ENCODE measurements at regions not wholly inside any gene's neighbourhood (a gene's known extent, or its start where the extent isn't known, plus 50 kb on each side); places are given as distances from the start of the nearest gene placed in this dataset.
"Not testable (repeated sequence)": the region's sequence is repeated elsewhere in the genome, so short reads cannot be mapped to it uniquely, and the experiment has no call there.

DNA sequence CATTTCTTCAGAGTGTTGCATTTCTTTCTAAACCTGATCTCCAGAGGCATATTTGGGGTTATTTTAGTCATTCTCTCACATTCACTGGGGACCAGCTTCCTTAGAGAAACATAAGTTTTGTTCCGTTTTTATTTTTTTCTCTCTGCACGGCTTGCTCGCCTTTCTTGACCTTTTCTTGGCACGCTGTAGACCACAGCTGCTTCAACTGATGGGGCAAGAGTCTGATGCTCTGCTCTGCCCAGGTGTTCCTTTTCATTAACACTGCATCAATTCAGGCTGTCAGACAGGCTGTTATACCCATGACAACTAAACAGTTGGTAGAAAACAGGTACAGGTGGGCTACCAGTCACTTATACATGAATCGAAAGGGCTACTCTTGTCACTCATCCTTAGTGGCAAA is 682.2 kb upstream of the DIAPH2 start:
- no peak for DNase-seq

DNA sequence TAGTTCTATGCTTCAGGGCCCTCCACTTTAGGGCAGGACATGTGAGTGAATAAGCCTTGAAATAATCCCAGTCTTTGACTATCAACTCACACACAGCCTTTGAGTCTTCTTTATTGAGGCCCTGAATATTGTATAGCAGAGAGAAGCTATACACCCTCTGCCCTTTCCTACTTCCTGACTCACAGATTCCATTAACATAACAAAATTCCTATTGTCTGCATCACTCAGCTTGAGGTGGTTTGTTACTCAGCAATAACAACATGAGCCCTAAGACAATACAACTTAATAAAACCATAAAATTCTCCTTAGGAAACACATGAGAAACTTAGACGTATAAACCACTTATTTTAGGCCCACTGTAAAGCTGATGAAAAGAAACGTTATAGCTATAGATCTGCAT is 680.3 kb upstream of the DIAPH2 start:
- DNase-seq: peak; percentile 5

DNA sequence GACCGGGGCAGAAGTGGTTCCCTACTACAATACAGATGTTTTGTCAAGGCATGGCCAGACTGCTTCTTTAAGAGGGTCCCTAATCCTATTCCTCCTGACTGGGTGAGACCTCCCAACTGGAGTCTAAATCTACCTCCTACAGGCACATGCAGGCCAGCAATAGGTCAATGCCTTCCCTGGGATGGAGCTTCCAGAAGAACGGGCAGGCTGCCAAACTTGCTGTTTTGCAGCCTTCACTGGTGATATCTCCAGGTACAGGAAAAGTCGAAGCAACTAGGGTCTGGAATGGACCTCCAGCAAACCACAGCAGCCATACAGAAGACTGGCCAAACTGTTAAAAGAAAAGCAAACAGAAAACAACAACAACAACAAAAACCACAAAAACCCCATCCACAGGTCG is 678.4 kb upstream of the DIAPH2 start:
- no peak for DNase-seq

DNA sequence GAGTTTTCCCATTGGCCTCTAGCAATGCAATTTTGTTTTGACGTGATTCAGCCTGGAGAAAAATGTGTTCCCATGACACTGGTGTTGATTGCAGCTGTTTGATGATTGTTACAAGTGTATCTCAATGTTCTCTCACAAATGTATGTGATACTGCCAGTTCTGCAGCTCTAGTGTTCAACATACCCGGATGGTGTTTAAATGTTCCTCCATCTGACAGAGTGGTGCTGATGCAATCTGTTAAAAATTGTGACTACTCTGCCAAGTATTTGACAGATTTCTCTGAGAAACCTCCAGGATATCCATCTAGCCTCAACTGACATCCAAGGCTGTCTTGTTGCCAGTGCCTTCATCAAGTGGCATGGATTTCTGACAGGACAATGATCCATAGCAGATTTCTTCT is 657.2 kb upstream of the DIAPH2 start:
- DNase-seq: no peak

DNA sequence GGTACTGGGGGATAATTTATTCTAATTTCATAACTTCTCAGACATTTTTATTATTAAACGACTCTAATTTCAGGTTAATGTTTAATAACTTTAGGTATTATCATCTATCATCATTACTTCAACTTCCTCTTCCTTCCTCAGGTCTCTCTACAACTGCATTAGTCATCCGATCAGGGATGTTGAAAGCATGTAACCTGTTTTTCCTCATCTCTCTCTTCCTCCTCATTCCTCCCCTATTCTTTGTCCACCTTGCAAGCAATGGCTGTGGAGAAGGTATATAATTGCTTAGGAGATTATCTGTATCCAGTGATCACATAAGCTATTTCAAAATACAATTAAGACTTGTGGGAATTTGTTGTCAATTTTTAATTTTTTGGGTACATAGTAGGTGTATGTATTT is 632.6 kb upstream of the DIAPH2 start:
- DNase-seq: no peak

DNA sequence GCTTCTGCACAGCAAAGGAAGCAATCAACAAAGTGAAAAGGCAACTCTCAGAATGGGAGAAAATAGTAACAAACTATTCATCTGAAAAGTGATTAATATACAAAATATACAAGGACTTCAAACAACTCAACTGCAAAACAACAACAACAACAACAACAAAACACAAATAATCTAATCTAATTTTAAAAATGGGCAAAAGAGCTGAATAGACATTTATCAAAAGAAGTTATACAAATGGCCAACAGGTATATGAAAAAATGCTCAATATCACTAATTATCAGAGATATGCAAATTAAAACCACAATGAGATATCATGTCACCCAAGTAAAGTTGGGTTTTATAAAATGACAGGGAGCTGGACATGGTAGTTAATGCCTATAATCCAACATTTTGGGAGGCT is 602.8 kb upstream of the DIAPH2 start:
- no peak for DNase-seq

DNA sequence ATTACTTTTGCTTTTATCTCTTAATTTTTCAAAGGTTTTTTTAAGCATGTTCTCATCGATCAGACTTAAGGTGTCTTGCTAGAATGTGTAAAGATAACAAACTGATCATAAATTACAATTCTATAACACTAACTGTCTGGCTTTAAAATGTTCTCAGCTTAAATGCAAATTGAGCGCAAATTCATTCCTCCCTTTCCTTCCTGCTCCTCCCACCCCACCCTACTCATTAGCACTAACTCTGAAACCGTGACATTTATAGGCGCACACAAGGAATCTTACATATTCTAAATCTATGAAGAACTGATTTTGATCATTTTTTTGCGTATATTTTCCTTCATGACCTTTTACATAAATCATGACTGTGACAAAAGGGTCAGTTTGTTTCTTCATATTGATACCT is 590.0 kb upstream of the DIAPH2 start:
- no peak for DNase-seq

DNA sequence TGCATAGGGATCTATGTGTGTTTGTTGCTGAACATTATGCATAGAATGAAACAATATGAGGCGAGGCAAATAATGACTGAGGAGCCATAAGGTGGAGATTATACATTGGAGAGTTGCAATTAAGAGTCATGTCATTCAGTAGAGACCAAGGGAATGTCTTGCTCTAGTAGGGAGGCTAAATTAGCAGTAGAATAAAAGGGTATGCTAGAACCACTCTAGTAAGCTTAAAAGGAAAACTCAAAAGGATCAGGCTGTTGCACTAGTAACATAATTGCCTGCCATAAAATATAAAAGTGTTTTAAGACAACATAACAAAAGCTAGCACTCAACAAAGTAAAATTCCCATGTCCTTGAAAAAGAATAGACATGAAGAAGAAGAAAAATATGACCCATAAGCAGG is 586.2 kb upstream of the DIAPH2 start:
- DNase-seq: no peak

DNA sequence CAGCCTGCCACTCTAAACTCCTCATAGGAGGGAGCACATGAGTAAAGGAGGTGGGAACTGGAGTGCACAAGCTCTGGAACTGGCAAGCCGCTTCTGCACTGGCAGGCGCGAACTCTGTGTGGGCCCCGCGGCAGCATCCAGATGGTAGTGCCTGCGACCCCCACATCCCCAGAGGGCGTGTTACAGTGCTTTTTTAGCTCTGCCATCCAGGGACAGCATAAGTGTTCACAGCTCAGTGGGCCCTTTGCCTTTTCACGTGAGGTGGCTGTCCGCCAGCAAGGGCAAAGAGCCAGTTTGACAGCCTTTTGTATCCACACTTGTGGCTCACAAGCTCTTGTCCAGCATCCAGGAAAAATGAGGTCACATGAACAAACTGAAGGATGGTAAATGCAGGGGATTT is 581.6 kb upstream of the DIAPH2 start:
- DNase-seq: no peak

DNA sequence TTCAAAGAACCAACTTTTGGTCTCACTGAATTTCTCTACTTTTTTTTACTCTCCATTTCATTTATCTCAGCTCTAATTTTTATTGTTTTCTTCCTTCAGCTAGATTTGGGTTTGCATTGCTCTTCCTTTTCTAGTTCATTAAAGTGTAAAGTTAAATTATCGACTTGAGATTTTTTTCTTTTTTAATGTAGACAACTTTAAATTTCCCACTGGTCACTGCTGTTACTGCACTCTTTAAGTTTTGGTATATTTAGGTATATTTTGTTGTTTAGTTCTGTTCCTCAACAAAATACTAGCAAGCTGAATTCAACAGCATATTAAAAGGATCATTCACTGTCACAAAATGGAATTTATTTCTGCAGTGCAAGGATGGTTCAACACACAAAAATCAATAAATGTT is 572.0 kb upstream of the DIAPH2 start:
- DNase-seq: no peak

DNA sequence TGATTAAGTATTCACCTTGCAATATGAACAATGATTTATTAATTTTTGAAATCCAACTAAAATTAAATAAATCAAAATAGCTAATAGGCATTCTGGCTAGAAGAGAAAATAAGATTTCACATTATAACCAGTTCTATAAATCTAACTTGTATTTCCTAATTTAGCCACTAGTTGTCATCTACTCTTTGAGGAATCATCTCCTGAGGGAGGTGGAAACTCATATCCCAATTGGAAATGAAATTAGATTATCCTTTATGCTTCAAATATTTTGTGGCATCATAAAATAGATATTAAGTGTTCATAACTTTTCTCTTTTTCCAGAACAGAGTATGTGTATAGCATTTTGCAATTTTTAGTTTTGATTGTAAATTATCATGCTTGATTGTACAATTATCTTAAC is 558.5 kb upstream of the DIAPH2 start:
- DNase-seq: no peak

DNA sequence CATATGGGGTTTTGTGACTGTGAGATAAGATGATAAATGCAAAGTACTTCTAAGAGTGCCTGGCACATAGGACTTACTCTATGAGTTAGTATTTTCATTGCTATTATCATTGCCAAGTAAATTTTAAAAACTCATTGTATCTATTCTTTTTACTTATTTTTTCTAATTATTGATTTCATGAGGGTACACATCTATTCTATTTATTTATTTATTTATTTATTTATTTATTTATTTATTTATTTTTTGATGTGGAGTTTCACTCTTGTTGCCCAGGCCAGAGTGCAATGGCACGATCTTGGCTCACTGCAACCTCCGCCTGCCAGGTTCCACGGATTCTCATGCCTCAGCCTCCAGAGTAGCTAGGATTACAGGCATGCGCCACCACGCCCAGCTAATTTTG is 556.6 kb upstream of the DIAPH2 start:
- DNase-seq: not testable (repeated sequence)

DNA sequence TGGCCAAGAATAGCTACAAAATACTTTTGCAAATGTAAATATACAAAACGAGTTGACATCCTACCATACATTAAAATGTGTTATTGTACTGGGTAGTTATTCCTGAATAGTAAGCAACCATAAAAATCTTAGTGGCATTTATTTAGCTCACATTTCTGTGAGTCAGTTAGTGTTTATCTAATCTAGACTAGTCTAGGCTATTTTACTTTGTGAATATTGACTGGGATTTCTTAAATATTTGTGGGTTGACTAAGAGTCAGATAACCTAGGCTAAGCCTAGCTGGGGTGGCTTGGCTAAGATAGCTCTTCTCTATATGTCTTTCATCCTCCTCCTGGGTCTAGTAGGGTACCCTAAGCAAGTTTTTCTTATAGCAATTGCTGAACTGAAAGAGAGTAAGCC is 543.8 kb upstream of the DIAPH2 start:
- no peak for DNase-seq

DNA sequence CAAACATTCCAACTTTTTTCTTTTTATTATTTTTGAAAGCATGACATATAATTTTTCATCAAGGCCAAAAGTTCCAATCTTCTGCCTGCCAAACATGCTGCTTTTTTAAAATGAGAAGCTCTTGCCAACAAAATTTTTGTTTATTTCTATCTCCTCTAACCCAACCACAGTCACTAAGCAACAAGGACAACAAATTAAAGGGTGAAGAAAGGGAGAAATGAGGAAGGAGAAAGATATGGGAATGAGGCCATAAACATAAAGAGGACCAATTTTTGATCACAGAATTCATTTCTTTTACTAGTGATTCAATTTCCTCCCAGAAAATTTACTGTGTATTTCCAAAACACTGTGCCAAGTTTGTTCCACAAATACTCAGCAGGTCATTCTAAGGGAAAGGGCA is 537.0 kb upstream of the DIAPH2 start:
- DNase-seq: no peak

DNA sequence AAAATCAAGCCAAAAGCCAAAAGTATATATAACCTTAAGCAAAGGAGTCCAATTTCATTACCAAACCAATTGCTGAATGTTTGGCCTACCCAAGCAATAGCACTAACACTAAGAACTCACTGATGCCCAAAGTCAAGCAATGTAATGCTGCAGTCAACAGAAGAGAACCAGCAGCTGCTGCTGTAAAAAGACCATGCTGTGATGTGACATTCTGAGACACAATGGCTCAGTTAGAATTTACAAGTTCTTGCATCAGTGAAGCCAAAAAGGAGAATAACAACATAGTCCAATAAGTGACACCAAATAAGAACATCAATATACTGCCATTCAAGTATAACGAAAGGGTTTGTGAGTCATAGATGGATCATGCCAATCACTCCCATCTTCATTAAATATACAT is 514.0 kb upstream of the DIAPH2 start:
- no peak for DNase-seq

DNA sequence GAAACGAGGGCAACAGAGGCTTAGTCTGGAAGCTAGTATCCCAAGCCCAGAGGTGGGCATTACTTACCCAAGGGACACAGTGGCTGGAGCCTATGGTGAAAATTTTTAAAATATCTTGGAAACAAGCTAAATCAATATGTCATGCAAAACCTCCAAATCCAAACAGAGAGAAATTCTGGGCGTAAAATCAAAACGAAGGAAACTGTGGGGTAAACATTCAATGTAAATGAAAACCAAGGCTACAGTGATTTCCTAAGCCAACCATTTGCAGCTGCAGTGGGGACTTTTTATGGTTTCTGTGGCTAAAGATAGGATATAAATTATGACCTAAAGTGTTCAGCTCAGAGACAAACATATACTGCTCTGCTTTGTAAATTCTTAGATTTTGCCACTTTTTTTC is 507.7 kb upstream of the DIAPH2 start:
- no peak for DNase-seq

DNA sequence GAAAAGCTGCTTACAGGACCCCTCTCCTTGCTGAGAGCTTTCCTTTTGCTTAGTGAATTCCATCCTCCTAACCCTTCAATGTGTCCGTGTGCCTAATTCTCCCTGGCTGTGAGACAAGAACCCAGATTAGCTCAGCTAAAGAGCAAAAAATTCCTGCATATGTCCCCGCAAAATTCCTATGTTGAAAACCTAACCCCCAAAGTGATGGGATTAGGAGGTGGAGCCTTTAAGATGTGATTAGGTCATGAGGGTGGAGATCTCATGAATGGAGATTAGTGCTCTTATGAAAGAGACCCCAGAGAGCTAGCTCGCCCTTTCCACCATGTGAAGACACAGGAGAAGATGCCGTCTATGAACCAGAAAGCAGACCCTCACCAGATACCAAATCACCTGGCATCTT is 503.0 kb upstream of the DIAPH2 start:
- DNase-seq: no peak

DNA sequence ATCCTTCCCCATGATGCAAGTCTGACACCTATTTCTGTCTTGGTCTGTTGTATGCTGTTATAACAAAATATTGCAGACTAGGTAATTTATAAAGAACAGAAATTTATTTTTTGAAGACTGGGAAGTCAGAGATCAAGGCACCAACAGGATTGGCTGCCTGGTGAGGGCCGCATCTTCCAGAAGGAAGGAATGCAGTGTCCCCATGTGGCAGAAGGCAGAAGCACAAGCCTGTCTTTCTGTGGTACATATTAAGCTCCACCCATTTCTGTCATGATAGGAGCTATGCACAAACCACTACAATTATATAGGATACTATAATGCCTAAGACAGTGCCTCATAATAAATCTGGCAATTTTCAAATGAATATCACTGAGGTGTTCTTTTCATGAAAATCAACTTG is 502.3 kb upstream of the DIAPH2 start:
- DNase-seq: peak; percentile 0

DNA sequence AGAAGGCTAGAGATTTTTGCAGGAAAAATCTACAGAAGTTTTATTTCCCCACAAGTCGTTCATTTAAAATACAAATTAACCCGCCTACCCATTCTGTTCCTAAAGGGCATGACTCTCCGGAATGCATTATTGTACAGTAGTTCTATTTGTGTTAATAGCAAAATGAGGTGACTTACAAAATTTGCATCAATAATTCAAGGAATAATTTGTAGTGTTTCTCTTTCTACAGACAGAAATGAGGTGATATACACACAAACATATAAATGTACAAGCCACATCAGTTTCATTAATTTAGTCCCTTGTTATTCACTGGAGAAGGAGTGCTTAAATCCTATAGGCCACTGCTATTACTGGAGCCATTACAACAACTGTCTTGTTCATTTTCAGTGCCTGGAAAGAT is 501.3 kb upstream of the DIAPH2 start:
- DNase-seq: no peak

DNA sequence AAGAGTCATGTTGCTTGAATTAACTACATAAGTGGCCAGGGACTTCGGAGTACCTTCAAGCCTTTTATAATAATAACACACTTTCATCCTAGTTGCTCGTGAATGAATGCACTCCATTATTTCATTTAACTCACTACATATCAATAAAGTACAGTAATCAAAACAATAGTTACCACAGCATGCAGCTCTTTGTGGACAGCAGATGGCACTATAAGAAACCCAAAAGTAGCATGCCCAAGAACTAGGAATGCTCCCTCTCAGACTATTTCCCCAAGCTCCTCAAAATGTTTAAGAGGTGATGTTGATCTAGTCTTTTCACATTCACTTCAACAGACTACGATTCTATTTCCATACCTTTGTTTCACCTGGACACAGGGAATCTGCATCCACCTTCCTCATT is 500.8 kb upstream of the DIAPH2 start:
- DNase-seq: no peak

DNA sequence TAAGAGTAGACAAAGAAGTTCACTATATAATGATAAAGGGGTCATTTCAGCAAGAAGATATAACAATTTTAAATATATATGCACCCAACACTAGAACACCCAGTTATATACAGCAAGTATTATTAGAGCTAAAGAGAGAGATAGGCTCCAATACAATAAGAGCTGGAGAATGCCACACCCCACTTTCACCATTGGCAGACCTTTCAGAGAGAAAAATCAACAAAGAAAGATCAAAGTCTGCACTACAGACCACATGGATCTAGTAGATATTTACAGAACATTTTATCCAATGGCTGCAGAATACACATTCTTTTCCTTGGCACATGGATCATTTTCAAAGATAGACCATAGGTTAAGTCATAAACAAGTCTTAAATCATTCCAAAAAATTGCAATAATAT is 479.7 kb upstream of the DIAPH2 start:
- no peak for DNase-seq

DNA sequence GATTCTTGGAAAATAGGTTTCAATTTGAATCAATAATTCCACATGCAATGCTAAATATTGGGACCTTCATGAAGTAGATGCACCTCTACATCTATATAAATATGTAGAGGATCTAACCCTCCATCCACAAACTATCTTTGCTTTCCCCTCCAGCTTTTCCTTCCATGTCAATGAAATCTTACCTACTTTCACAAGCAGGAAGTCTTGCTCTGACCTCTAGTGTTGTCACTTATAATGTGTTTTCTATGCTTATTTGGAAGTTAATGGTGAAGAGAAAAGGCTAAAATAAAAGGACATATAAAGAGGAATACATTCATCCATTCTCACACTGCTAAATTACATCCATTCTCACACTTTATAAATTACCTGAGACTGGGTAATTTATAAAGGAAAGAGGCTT is 472.7 kb upstream of the DIAPH2 start:
- no peak for DNase-seq

DNA sequence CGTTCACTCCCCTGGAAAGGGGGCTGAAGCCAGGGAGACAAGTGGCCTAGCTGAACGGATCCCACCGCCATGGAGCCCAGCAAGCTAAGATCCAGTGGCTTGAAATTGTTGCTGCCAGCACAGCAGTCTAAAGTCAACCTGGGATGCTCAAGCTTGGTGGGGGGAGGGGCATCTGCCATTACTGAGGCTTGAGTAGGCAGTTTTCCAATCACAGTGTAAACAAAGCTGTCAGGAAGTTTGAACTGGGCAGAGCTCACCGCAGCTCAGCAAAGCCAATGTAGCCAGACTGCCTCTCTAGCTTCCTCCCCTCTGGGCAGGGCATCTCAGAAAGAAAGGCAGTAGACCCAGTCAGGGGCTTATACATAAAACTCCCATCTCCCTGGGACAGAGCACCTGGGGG is 470.0 kb upstream of the DIAPH2 start:
- not testable (repeated sequence) for DNase-seq

DNA sequence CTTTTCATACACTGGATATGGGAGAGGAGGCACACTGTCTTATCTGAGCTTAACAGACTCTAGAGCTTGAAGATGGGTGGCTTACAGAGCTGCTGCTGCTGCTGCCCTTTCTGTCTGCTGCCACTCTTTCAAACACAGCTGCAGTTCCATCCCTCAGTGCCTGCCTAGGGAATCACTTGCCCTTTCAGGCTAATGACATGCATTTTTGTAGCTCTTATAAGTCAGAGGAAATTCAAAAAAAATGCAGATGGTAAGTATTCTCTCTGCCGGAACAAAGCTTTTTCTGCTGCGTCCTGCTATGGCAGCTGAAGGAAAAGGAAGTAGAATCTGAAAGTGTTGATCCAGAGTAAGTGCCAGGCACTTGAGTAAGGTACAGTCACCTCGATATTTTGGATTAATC is 460.4 kb upstream of the DIAPH2 start:
- no peak for DNase-seq

DNA sequence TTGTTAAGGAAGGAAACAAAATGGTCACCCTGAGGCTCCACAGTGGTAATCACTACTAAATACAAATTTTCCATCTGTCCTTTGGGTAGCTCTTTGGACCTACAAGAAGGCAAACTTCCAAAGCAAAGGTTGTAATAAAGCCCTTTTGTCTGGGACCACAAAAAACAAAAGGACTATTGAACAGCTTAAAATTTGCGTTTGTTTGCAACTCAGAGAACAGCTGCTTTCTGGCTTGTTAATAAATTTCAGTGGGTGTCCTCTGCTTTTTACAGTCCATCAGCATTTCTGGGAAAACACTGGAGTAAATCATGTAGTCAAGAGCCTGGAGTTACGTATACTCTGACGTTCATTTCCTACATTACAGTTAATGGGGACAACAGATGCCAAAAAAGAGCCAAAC is 439.7 kb upstream of the DIAPH2 start:
- no peak for DNase-seq

DNA sequence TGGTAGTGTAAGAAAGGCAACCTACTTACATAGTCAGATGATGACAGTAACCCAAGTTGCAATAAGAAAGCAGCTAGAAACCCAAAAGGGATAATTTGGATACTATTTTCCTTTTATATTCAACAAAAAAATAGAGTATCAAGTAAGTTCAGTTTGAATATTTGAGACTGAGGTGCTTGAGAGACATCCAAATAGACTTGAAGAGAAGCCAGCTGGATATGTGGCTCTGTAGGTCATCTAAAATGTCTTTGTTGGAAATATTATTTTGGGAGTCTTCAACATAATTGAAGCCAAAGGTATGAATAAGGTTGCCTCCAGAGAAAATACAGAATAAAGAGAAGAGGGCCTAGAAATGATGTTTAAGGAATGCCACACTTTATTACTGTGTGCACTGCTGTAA is 438.2 kb upstream of the DIAPH2 start:
- DNase-seq: no peak
